Neuronal stem cell (in vitro differentiated cells): ENCODE measurements at regions not wholly inside any gene's neighbourhood (a gene's known extent, or its start where the extent isn't known, plus 50 kb on each side); places are given as distances from the start of the nearest gene placed in this dataset.

ENCODE experiments used
- DNase-seq: peaks from one replicate; pipeline ENCODE4 v3.0.0-alpha.2; 2013; ENCODE audit warnings: low spot score
- H2AFZ ChIP-seq: one replicate; pipeline ENCODE4 v1.6.1; 2013; ENCODE audit warnings: mild to moderate bottlenecking, low read length, inconsistent platforms
- H2AK5ac ChIP-seq: 2 replicates; pipeline ENCODE4 v1.6.1; 2013; ENCODE audit warnings: low read depth, mild to moderate bottlenecking, inconsistent platforms, low read length, moderate library complexity, mixed read lengths
- H2BK120ac ChIP-seq: 2 replicates; pipeline ENCODE4 v1.6.1; 2013; ENCODE audit warnings: low read depth, mild to moderate bottlenecking, inconsistent platforms, low read length, moderate library complexity, mixed read lengths
- H2BK12ac ChIP-seq: one replicate; pipeline ENCODE4 v1.6.1; 2013; ENCODE audit warnings: low read length, inconsistent platforms
- H2BK15ac ChIP-seq: 2 replicates; pipeline ENCODE4 v1.6.1; 2013; ENCODE audit warnings: mild to moderate bottlenecking, low read length, inconsistent platforms, mixed read lengths
- H2BK5ac ChIP-seq: one replicate; pipeline ENCODE4 v1.6.1; 2013; ENCODE audit warnings: inconsistent platforms, mild to moderate bottlenecking, low read length, moderate library complexity
- H3K14ac ChIP-seq: one replicate; pipeline ENCODE4 v1.6.1; 2013; ENCODE audit warnings: low read length, inconsistent platforms
- H3K18ac ChIP-seq: 2 replicates; pipeline ENCODE4 v1.6.1; 2013; ENCODE audit warnings: low read length, inconsistent platforms
- H3K23ac ChIP-seq: 2 replicates; pipeline ENCODE4 v1.6.1; 2013; ENCODE audit warnings: low read depth, mild to moderate bottlenecking, mixed read lengths, low read length, inconsistent platforms; ENCODE audit not compliant: poor library complexity
- H3K27ac ChIP-seq: replicated peaks from 3 replicates; pipeline ENCODE4 v1.5.1; 2013; ENCODE audit warnings: low read length, inconsistent platforms
- H3K27me3 ChIP-seq, 3 experiments: 2 replicates each; pipeline ENCODE4 v1.6.1; 2013; ENCODE audit warnings: low read length in 3 of 3, mild to moderate bottlenecking in 2 of 3, inconsistent platforms in 1 of 3, low read depth in 1 of 3, mixed read lengths in 1 of 3, moderate library complexity in 1 of 3; ENCODE audit not compliant: control insufficient read depth in 3 of 3, insufficient read depth in 3 of 3
- H3K36me3 ChIP-seq, 2 donors: replicated peaks in 1 of 2; 2 replicates each; pipeline ENCODE4 v1.6.1; 2013; ENCODE audit warnings: low read length in 2 of 2; ENCODE audit not compliant: control insufficient read depth in 2 of 2, insufficient read depth in 2 of 2
- H3K4ac ChIP-seq: 2 replicates; pipeline ENCODE4 v1.6.1; 2013; ENCODE audit warnings: inconsistent platforms, mild to moderate bottlenecking, low read length, moderate library complexity
- H3K4me1 ChIP-seq, 2 donors: 1 replicate in 1 of 2; 2 replicates in 1 of 2; pipeline ENCODE4 v1.6.1; 2013; ENCODE audit warnings: low read length in 2 of 2, low read depth in 1 of 2; ENCODE audit not compliant: control insufficient read depth in 2 of 2, insufficient read depth in 1 of 2
- H3K4me2 ChIP-seq: one replicate; pipeline ENCODE4 v1.6.1; 2013; ENCODE audit warnings: mild to moderate bottlenecking, low read length, inconsistent platforms; ENCODE audit not compliant: insufficient read depth, poor library complexity, severe bottlenecking
- H3K4me3 ChIP-seq, 2 donors: 2 replicates each; pipeline ENCODE4 v1.5.1; 2013; ENCODE audit warnings: low read length in 2 of 2, mild to moderate bottlenecking in 2 of 2, inconsistent platforms in 1 of 2, moderate library complexity in 1 of 2
- H3K79me1 ChIP-seq: one replicate; pipeline ENCODE4 v1.6.1; 2013; ENCODE audit warnings: low read depth, mild to moderate bottlenecking, inconsistent platforms, low read length, moderate library complexity
- H3K9ac ChIP-seq: one replicate; pipeline ENCODE4 v1.6.1; 2013; ENCODE audit warnings: mild to moderate bottlenecking, low read depth, low read length, inconsistent platforms; ENCODE audit not compliant: poor library complexity
- H3K9me3 ChIP-seq, 2 donors: replicated peaks in 1 of 2; 2 replicates each; pipeline versions ENCODE3 to v1.6.1; 2013; ENCODE audit warnings: low read length in 2 of 2, mild to moderate bottlenecking in 2 of 2, inconsistent platforms in 1 of 2, low read depth in 1 of 2, mixed read lengths in 1 of 2, moderate library complexity in 1 of 2; ENCODE audit not compliant: control insufficient read depth in 2 of 2, insufficient read depth in 1 of 2
- H4K8ac ChIP-seq: one replicate; pipeline ENCODE4 v1.6.1; 2013; ENCODE audit warnings: low read depth, mild to moderate bottlenecking, inconsistent platforms, low read length, moderate library complexity
- H4K91ac ChIP-seq: one replicate; pipeline ENCODE4 v1.6.1; 2013; ENCODE audit warnings: low read length, low read depth, mild to moderate bottlenecking, inconsistent platforms; ENCODE audit not compliant: poor library complexity
- WGBS, 2 donors: extraction: QIAGEN DNeasy Blood & Tissue Kit; methylation state at CpG; one replicate each; pipeline ENCODE4 v1.1.7; 2013; ENCODE audit warnings: missing lambda C conversion rate in 2 of 2, mixed read lengths in 1 of 2; ENCODE audit not compliant: insufficient read length in 2 of 2, insufficient replicate concordance in 1 of 2; ENCODE audit errors: extremely low coverage in 2 of 2; 5-methylcytosine and 5-hydroxymethylcytosine counted together

- no peak overlapping the region for H3K27ac ChIP-seq
- H3K9me3 ChIP-seq: no peaks in the 10 kb centered on the region
- no peak overlapping the region for H2BK5ac ChIP-seq
- H3K79me1 ChIP-seq: no peaks in the 10 kb centered on the region
- H2BK120ac ChIP-seq: no peak overlapping the region
- no peak for DNase-seq
- no peak overlapping the region for H3K4ac ChIP-seq
- no peak overlapping the region for H4K8ac ChIP-seq
- no peak overlapping the region for H3K18ac ChIP-seq
- H4K91ac ChIP-seq: no peak overlapping the region
- H3K4me3 ChIP-seq: no peak overlapping the region
- H2AK5ac ChIP-seq: no peak overlapping the region
- no peaks in the 10 kb centered on the region for H3K27me3 ChIP-seq
- no peak overlapping the region for H2AFZ ChIP-seq
- H3K23ac ChIP-seq: no peak overlapping the region
- H3K4me2 ChIP-seq: no peak overlapping the region
- no peak overlapping the region for H3K9ac ChIP-seq
- H3K36me3 ChIP-seq: no peaks in the 10 kb centered on the region
- H2BK15ac ChIP-seq: no peak overlapping the region
- WGBS, 2 donors: no CpG with 5 or more reads among the region's 5 CpGs
- no peak overlapping the region for H2BK12ac ChIP-seq
- H3K4me1 ChIP-seq: peaks cover 0 to 4% of the 10 kb centered on the region in 2 donors
- H3K14ac ChIP-seq: no peak overlapping the region
These were observed 91.5 kb downstream of the COX18 start for GRCh38 chr4:72977936-72978485.

DNA sequence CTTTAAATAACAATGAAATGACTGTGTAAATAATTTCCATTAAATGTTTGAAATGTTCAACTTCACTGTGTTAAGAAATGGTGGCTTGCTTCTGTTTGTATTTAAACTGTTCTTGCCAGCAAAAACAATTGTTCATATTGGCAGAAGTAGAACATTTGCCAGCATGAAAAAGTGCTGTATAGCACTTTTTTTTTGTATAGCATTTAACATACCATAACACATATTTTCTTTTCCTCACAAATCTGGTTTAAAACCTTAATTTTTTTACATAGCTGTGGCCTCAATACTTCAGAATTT, 94.1 kb downstream of the COX18 start:
- Histone ChIP-seq H2BK15ac (no peak overlapping the region), H2BK5ac (no peak overlapping the region), H3K18ac (no peak overlapping the region), H3K4me1 (peaks cover 0 to 4% of the 10 kb centered on the region in 2 donors), H3K27me3 (no peaks in the 10 kb centered on the region), H4K8ac (no peak overlapping the region), H3K14ac (no peak overlapping the region), H3K9me3 (no peaks in the 10 kb centered on the region), H3K79me1 (no peaks in the 10 kb centered on the region), H3K4me3 (no peak overlapping the region), H4K91ac (no peak overlapping the region), H3K4ac (no peak overlapping the region), H2AK5ac (no peak overlapping the region), H3K4me2 (no peak overlapping the region), H2BK12ac (no peak overlapping the region), H2BK120ac (no peak overlapping the region), H3K23ac (no peak overlapping the region), H3K27ac (no peak overlapping the region), H3K36me3 (no peaks in the 10 kb centered on the region), H2AFZ (no peak overlapping the region), H3K9ac (no peak overlapping the region)
- no peak for DNase-seq

DNA sequence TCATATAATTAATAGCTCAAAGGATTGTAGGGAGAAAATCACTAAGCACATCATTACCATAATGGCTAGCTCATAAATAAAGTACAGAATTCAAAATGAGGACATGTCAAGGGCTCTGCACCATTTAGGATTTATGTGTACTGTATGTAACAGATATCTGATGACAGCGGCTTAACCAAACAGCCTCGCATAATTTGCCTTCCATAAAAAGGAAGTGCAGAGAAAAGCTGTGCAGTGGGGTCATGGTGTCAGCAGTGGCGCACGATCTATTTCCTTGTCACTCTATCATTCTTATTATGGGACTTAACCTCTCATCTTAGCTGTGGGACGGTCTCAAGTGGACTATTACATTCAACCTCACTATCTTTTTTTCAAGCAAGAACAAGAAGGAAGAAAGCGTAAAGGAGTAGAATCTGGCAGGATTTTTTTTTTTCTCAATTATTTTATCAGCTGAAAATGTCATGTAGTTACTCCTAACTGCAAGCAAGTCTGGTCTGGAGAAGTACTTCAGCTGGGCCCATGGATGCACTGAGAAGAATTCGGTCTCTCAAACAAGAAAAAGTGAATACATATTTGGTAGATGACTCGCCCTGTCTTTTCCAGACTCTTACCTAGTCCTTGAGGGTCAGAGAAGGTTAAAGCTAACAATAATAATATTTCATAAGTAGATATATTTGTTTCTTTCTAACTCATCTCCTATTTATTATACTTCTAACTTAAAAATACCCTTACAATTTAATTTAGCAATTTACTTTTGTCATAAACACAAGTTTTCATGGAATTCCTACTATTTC, 94.6 kb downstream of the COX18 start:
- no peaks in the 10 kb centered on the region for H3K36me3 ChIP-seq
- DNase-seq: no peak
- no peak overlapping the region for H3K18ac ChIP-seq
- no peak overlapping the region for H2AK5ac ChIP-seq
- H2BK12ac ChIP-seq: no peak overlapping the region
- H2AFZ ChIP-seq: no peak overlapping the region
- WGBS, 2 donors: no CpG with 5 or more reads among the region's 8 CpGs
- no peak overlapping the region for H4K8ac ChIP-seq
- H3K23ac ChIP-seq: no peak overlapping the region
- H2BK15ac ChIP-seq: no peak overlapping the region
- H2BK5ac ChIP-seq: no peak overlapping the region
- H3K4me2 ChIP-seq: no peak overlapping the region
- peaks cover 3 to 4% of the 10 kb centered on the region in 2 donors for H3K4me1 ChIP-seq
- no peaks in the 10 kb centered on the region for H3K27me3 ChIP-seq
- H3K79me1 ChIP-seq: no peaks in the 10 kb centered on the region
- H3K9ac ChIP-seq: no peak overlapping the region
- H2BK120ac ChIP-seq: no peak overlapping the region
- no peak overlapping the region for H3K14ac ChIP-seq
- no peak overlapping the region for H3K4ac ChIP-seq
- H3K27ac ChIP-seq: no peak overlapping the region
- no peak overlapping the region for H4K91ac ChIP-seq
- H3K4me3 ChIP-seq: no peak overlapping the region
- no peaks in the 10 kb centered on the region for H3K9me3 ChIP-seq

- H2AFZ ChIP-seq: no peak overlapping the region
These were observed 97.9 kb downstream of the COX18 start for GRCh38 chr4:72971572-72971971.

More at GRCh38 chr4:72971572-72971971, 97.9 kb downstream of the COX18 start:
- Histone ChIP-seq H3K18ac (no peak overlapping the region), H3K14ac (no peak overlapping the region), H3K27ac (no peak overlapping the region), H3K36me3 (no peaks in the 10 kb centered on the region), H3K4me1 (peaks cover 3 to 4% of the 10 kb centered on the region in 2 donors), H2AK5ac (no peak overlapping the region), H3K9ac (no peak overlapping the region), H2BK15ac (no peak overlapping the region), H2BK12ac (no peak overlapping the region), H3K27me3 (no peaks in the 10 kb centered on the region), H3K4me2 (no peak overlapping the region), H4K8ac (no peak overlapping the region), H2BK5ac (no peak overlapping the region), H2BK120ac (no peak overlapping the region), H3K9me3 (no peaks in the 10 kb centered on the region), H3K79me1 (no peaks in the 10 kb centered on the region), H4K91ac (no peak overlapping the region), H3K4me3 (no peak overlapping the region), H3K23ac (no peak overlapping the region), H3K4ac (no peak overlapping the region)
- no CpG with 5 or more reads among the region's 3 CpGs for WGBS, 2 donors
- DNase-seq: no peak
